DND-41 (cell line): ENCODE measurements at regions not wholly inside any gene's neighbourhood (a gene's known extent, or its start where the extent isn't known, plus 50 kb on each side); places are given as distances from the start of the nearest gene placed in this dataset.
"Not testable (repeated sequence)": the region's sequence is repeated elsewhere in the genome, so short reads cannot be mapped to it uniquely, and the experiment has no call there.

Experiments
- ATAC-seq: fragments of 200-7000 bp; cut with Tn5 transposase; 3 replicates; pipeline ENCODE4 v1.9.1; 2021; ENCODE audit warnings: low read depth; ENCODE audit not compliant: insufficient read depth
- DNase-seq: peaks from one replicate; pipeline ENCODE4 v3.0.0-alpha.2; 2020
- H2AFZ ChIP-seq: 2 replicates; pipeline ENCODE4 v1.6.0; 2012; ENCODE audit warnings: low read depth, low read length
- H3K27ac ChIP-seq: 2 replicates; pipeline ENCODE4 v1.5.1; 2012; ENCODE audit warnings: low read length, inconsistent platforms
- H3K27me3 ChIP-seq: fragments of 200-600 bp; sonication (generic); 2 replicates; pipeline ENCODE4 v1.6.0; 2012; ENCODE audit warnings: low read length, mild to moderate bottlenecking, inconsistent platforms; ENCODE audit not compliant: insufficient read depth, poor library complexity
- H3K36me3 ChIP-seq: 2 replicates; pipeline ENCODE4 v1.5.1; 2012; ENCODE audit warnings: low read length, inconsistent platforms; ENCODE audit not compliant: insufficient read depth
- H3K4me1 ChIP-seq: 2 replicates; pipeline ENCODE4 v1.5.1; 2012; ENCODE audit warnings: mild to moderate bottlenecking, low read length; ENCODE audit not compliant: insufficient read depth
- H3K4me2 ChIP-seq: 2 replicates; pipeline ENCODE4 v1.6.0; 2012; ENCODE audit warnings: mild to moderate bottlenecking, moderate library complexity, low read length, inconsistent platforms; ENCODE audit not compliant: insufficient read depth
- H3K4me3 ChIP-seq, 2 experiments: fragments of 200-600 bp in 1 of 2; shearing (Covaris generic) in 1 of 2; 2 replicates each; pipeline ENCODE4 v1.5.1; 2012 to 2016; ENCODE audit warnings: inconsistent platforms in 2 of 2, low read length in 2 of 2, mild to moderate bottlenecking in 2 of 2, low read depth in 1 of 2, moderate library complexity in 1 of 2
- H3K79me2 ChIP-seq: 2 replicates; pipeline ENCODE4 v1.6.0; 2012; ENCODE audit warnings: low read length, inconsistent platforms; ENCODE audit not compliant: insufficient read depth
- H3K9ac ChIP-seq: 2 replicates; pipeline ENCODE4 v1.6.0; 2012; ENCODE audit warnings: low read depth, mild to moderate bottlenecking, inconsistent platforms, low read length, moderate library complexity
- H3K9me3 ChIP-seq: 2 replicates; pipeline ENCODE4 v1.5.1; 2012; ENCODE audit warnings: low read length, moderate library complexity, mild to moderate bottlenecking, inconsistent platforms; ENCODE audit not compliant: insufficient read depth, severe bottlenecking
- H4K20me1 ChIP-seq: 2 replicates; pipeline ENCODE4 v1.6.0; 2012; ENCODE audit warnings: low read length; ENCODE audit not compliant: insufficient read depth
- CTCF ChIP-seq: IDR thresholded peaks from 2 replicates; pipeline ENCODE4 v1.5.1; 2012; ENCODE audit warnings: borderline replicate concordance, low read length, moderate library complexity, mild to moderate bottlenecking; ENCODE audit not compliant: poor library complexity, severe bottlenecking; ENCODE audit errors: extremely low read depth
- EZH2 ChIP-seq: IDR thresholded peaks from 3 replicates; pipeline ENCODE4 v1.6.1; 2012; ENCODE audit warnings: borderline replicate concordance, low read depth, mild to moderate bottlenecking, moderate library complexity, low read length, inconsistent platforms; ENCODE audit not compliant: severe bottlenecking

- no peaks in the 10 kb centered on the region for H3K4me1 ChIP-seq
- H3K4me3 ChIP-seq = no peak overlapping the region
- H3K9ac ChIP-seq = no peak overlapping the region
- no peak for DNase-seq
- H3K27ac ChIP-seq = no peak overlapping the region
- no peak overlapping the region for H3K4me2 ChIP-seq
- TF ChIP-seq EZH2 (no peak), CTCF (no peak)
- no peaks in the 10 kb centered on the region for H3K9me3 ChIP-seq
- no peak overlapping the region for H2AFZ ChIP-seq
- H3K27me3 ChIP-seq = no peaks in the 10 kb centered on the region
- no peaks in the 10 kb centered on the region for H3K36me3 ChIP-seq
- ATAC-seq = no peak
- no peaks in the 10 kb centered on the region for H4K20me1 ChIP-seq
- H3K79me2 ChIP-seq = no peaks in the 10 kb centered on the region
These were observed 83.6 kb upstream of the DLX6 start for GRCh38 chr7:96921771-96922170.

- H3K9ac ChIP-seq, H3K36me3 ChIP-seq, H3K79me2 ChIP-seq, H4K20me1 ChIP-seq, DNase-seq, H3K9me3 ChIP-seq, ATAC-seq, H3K4me2 ChIP-seq, H3K4me3 ChIP-seq, H3K27me3 ChIP-seq, H2AFZ ChIP-seq, H3K4me1 ChIP-seq, H3K27ac ChIP-seq: not testable (repeated sequence)
These were observed 82.0 kb upstream of the DLX6 start for GRCh38 chr7:96923345-96923744.

GRCh38 chr7:96927131-96927530, 78.2 kb upstream of the DLX6 start:
- Histone ChIP-seq H3K4me1 (no peaks in the 10 kb centered on the region), H3K27me3 (no peaks in the 10 kb centered on the region), H3K79me2 (no peaks in the 10 kb centered on the region), H3K9ac (no peak overlapping the region), H3K27ac (no peak overlapping the region), H3K4me2 (no peak overlapping the region), H4K20me1 (no peaks in the 10 kb centered on the region), H3K36me3 (no peaks in the 10 kb centered on the region), H3K9me3 (no peaks in the 10 kb centered on the region), H2AFZ (no peak overlapping the region), H3K4me3 (no peak overlapping the region)
- no peak for DNase-seq
- TF ChIP-seq EZH2 (no peak), CTCF (no peak)
- no peak for ATAC-seq

- no peaks in the 10 kb centered on the region for H3K9me3 ChIP-seq
- H3K4me2 ChIP-seq = no peak overlapping the region
- H3K27me3 ChIP-seq = no peaks in the 10 kb centered on the region
- no peak overlapping the region for H2AFZ ChIP-seq
- no peak for DNase-seq
- H3K36me3 ChIP-seq = no peaks in the 10 kb centered on the region
- no peaks in the 10 kb centered on the region for H3K4me1 ChIP-seq
- H3K27ac ChIP-seq = no peak overlapping the region
- H4K20me1 ChIP-seq = no peaks in the 10 kb centered on the region
- H3K79me2 ChIP-seq = no peaks in the 10 kb centered on the region
- no peak for ATAC-seq
- no peak for TF ChIP-seq CTCF
- TF ChIP-seq EZH2 = no peak
- no peak overlapping the region for H3K9ac ChIP-seq
- H3K4me3 ChIP-seq = no peak overlapping the region
These were observed 76.4 kb upstream of the DLX6 start for GRCh38 chr7:96928965-96929364.
